Adrenal gland (tissue), 5 donors: ENCODE measurements at regions not wholly inside any gene's neighbourhood (a gene's known extent, or its start where the extent isn't known, plus 50 kb on each side); places are given as distances from the start of the nearest gene placed in this dataset.

Source experiments
- CTCF ChIP-seq, 6 experiments: fragments of 450-650 bp in 4 of 6; fragments of 200-600 bp in 2 of 6; sonication (generic) in 1 of 6; IDR thresholded peaks; 1 replicate in 5 of 6; 2 replicates in 1 of 6; pipeline versions ENCODE4 v1.5.1 to v1.8.0; 2016 to 2021; ENCODE audit warnings: antibody characterized with exemption in 6 of 6, mild to moderate bottlenecking in 2 of 6, moderate library complexity in 1 of 6
- POLR2A ChIP-seq, 2 donors: fragments of 450-650 bp; IDR thresholded peaks; one replicate each; pipeline ENCODE4 v1.6.1; 2017; ENCODE audit warnings: antibody characterized with exemption in 2 of 2, mild to moderate bottlenecking in 2 of 2, moderate library complexity in 1 of 2
- donor health status: DM: no; HTN: no; CAD: no.

GRCh38 chr9:32177396-32177795 lies 207.0 kb upstream of the ACO1 start:
- TF ChIP-seq CTCF (IDR thresholded peaks at IDR 0.05) (no peak), POLR2A (IDR thresholded peaks at IDR 0.05) (no peak)
